K562 (cell line): ENCODE measurements at regions not wholly inside any gene's neighbourhood (a gene's known extent, or its start where the extent isn't known, plus 50 kb on each side); places are given as distances from the start of the nearest gene placed in this dataset.
A peak's percentile ranks its signal among the peaks of the same experiment; 100 is the strongest.

ENCODE experiments used
- ATAC-seq: fragments of 200-7000 bp; cut with Tn5 transposase; 3 replicates; pipeline ENCODE4 v1.9.1; 2020; ENCODE audit warnings: moderate library complexity
- BruUV-seq: library from RNA; stranded (reverse); fragments of 400-500 nt; replicated peaks from 2 replicates; lab custom pipeline; 2021; lab: Mats Ljungman, UMichigan
- CTCF ChIA-PET: fragments of 300-600 bp; formaldehyde crosslinking; extraction: SDS; loops from one replicate; lab custom pipeline; 2021; ENCODE audit warnings: low intra/inter-chr PET ratio; lab: Yijun Ruan, JAX
- POLR2A ChIA-PET: fragments of 300-600, 350-650 bp; sonication (Branson Sonifier 250); formaldehyde crosslinking; extraction: SDS; loops from one replicate; lab custom pipeline; 2021; ENCODE audit warnings: antibody characterized with exemption, inconsistent platforms; lab: Yijun Ruan, JAX
- DNase-seq, 4 experiments: peaks; one replicate each; pipeline versions ENCODE4 v3.0.0 to v3.0.0-alpha.2; 2011 to 2018; ENCODE audit warnings: low spot score in 3 of 4, mixed read lengths in 3 of 4; ENCODE audit errors: extremely low read depth in 1 of 4
- FAIRE-seq: peaks from 2 replicates; lab custom pipeline; 2011; peaks lifted over from hg19 to GRCh38; lab: Jason Lieb, UNC
- H2AFZ ChIP-seq: 2 replicates; pipeline ENCODE4 v1.6.0; 2011; ENCODE audit warnings: low read depth, low read length, control low read depth, inconsistent platforms
- H3K27ac ChIP-seq: fragments of 200-600 bp; 3 replicates; pipeline ENCODE4 v1.8.0; 2011; ENCODE audit warnings: low read depth, mild to moderate bottlenecking, control low read depth, inconsistent platforms, low read length, moderate library complexity, mixed read lengths; ENCODE audit errors: extremely low read depth
- H3K27me3 ChIP-seq, 2 experiments: fragments of 300-600 bp in 1 of 2; 2 replicates in 1 of 2; 3 replicates in 1 of 2; pipeline versions ENCODE4 v1.6.0 to v1.8.0; 2011; ENCODE audit warnings: inconsistent platforms in 2 of 2, low read length in 2 of 2, mild to moderate bottlenecking in 1 of 2, mixed read lengths in 1 of 2, moderate library complexity in 1 of 2; ENCODE audit not compliant: control insufficient read depth in 2 of 2, insufficient read depth in 2 of 2
- H3K36me3 ChIP-seq: fragments of 300-600 bp; 3 replicates; pipeline ENCODE4 v1.8.0; 2011; ENCODE audit warnings: mild to moderate bottlenecking, low read length, inconsistent platforms; ENCODE audit not compliant: control insufficient read depth, insufficient read depth
- H3K4me1 ChIP-seq, 2 experiments: fragments of 200-600 bp in 1 of 2; replicated peaks in 1 of 2; 2 replicates in 1 of 2; 3 replicates in 1 of 2; pipeline versions ENCODE4 v1.5.1 to v1.8.0; 2011; ENCODE audit warnings: inconsistent platforms in 2 of 2, low read length in 2 of 2, mild to moderate bottlenecking in 1 of 2, mixed read lengths in 1 of 2, moderate library complexity in 1 of 2; ENCODE audit not compliant: control insufficient read depth in 2 of 2, insufficient read depth in 2 of 2
- H3K4me2 ChIP-seq: 2 replicates; pipeline ENCODE4 v1.6.1; 2011; ENCODE audit warnings: low read length, control low read depth, inconsistent platforms, mixed read lengths; ENCODE audit not compliant: insufficient read depth
- H3K4me3 ChIP-seq: fragments of 200-600 bp; sonication (generic), shearing (Covaris generic); 2 replicates; pipeline ENCODE4 v1.5.1; 2016; ENCODE audit warnings: control low read depth, inconsistent platforms
- H3K79me2 ChIP-seq: fragments of 200-600 bp; 3 replicates; pipeline ENCODE4 v1.8.0; 2011; ENCODE audit warnings: low read length, inconsistent platforms; ENCODE audit not compliant: control insufficient read depth, insufficient read depth
- H3K9ac ChIP-seq, 2 experiments: 2 replicates each; pipeline versions ENCODE4 v1.6.0 to v1.6.1; 2011; ENCODE audit warnings: low read depth in 2 of 2, low read length in 2 of 2, control low read depth in 1 of 2, inconsistent platforms in 1 of 2, mild to moderate bottlenecking in 1 of 2, mixed read lengths in 1 of 2; ENCODE audit not compliant: insufficient read depth in 1 of 2
- H3K9me1 ChIP-seq: one replicate; pipeline ENCODE4 v1.6.0; 2011; ENCODE audit warnings: inconsistent platforms, mild to moderate bottlenecking, low read length, moderate library complexity; ENCODE audit not compliant: control insufficient read depth, insufficient read depth
- H3K9me3 ChIP-seq: replicated peaks from 2 replicates; pipeline ENCODE4 v1.5.1; 2011; ENCODE audit warnings: low read depth, low read length, inconsistent platforms; ENCODE audit not compliant: control insufficient read depth, insufficient read depth
- H4K20me1 ChIP-seq: replicated peaks from 2 replicates; pipeline ENCODE4 v1.6.1; 2011; ENCODE audit warnings: low read length, inconsistent platforms, mixed read lengths; ENCODE audit not compliant: control insufficient read depth, insufficient read depth
- ARID2 ChIP-seq: fragments of 450-650 bp; IDR thresholded peaks from 2 replicates; pipeline ENCODE4 v1.6.1; 2017; ENCODE audit warnings: antibody characterized with exemption, mild to moderate bottlenecking
- KDM1A ChIP-seq, 2 experiments: fragments of 450-650 bp; IDR thresholded peaks; 2 replicates each; pipeline ENCODE4 v1.6.1; 2016; ENCODE audit warnings: mild to moderate bottlenecking in 2 of 2
- KLF1 ChIP-seq: fragments of 450-650 bp; IDR thresholded peaks from 2 replicates; pipeline ENCODE4 v1.6.1; 2016; ENCODE audit warnings: missing genetic modification characterization, missing compliant biosample characterization
- PRPF4 ChIP-seq: fragments of 200-400 bp; formaldehyde crosslinking; IDR thresholded peaks from one replicate; pipeline ENCODE4 v1.6.1; 2017; ENCODE audit warnings: low read length, low read depth, mild to moderate bottlenecking; ENCODE audit not compliant: insufficient read depth, poor library complexity, severe bottlenecking
- ZNF232 ChIP-seq: sonication (generic); formaldehyde crosslinking; IDR thresholded peaks from 2 replicates; pipeline ENCODE4 v1.8.0; 2022; ENCODE audit warnings: mild to moderate bottlenecking, missing genetic modification reagents
- ZNF586 ChIP-seq: fragments of 450-650 bp; formaldehyde crosslinking; conservative IDR thresholded peaks from 2 replicates; pipeline ENCODE4 v1.4.0; 2020; ENCODE audit warnings: mild to moderate bottlenecking, moderate library complexity
- WGBS: fragments of 100-300 bp; shearing (Covaris generic); methylation state at CpG from one replicate; pipeline ENCODE4 v1.1.6; 2016; ENCODE audit warnings: low coverage, mixed read lengths; ENCODE audit not compliant: insufficient coverage; ENCODE audit errors: missing lambda C conversion rate; 5-methylcytosine and 5-hydroxymethylcytosine counted together
- in situ Hi-C: fragments of 300-500 bp; cut with MboI; formaldehyde crosslinking; loops from 4 replicates; pipeline ENCODE4 v1.15.0; 2018; ENCODE audit warnings: inconsistent platforms, mixed read lengths
- intact Hi-C: fragments of 100-400 bp; cut with micrococcal nuclease; formaldehyde crosslinking; loops from 2 replicates; pipeline ENCODE4 v1.14.2; 2022
- TF ChIP-seq, protein P1 (sequence below): IDR thresholded peaks from 2 replicates; pipeline ENCODE4 v1.6.1; 2016; ENCODE audit warnings: missing genetic modification characterization, missing compliant biosample characterization
- TF ChIP-seq, protein P2 (sequence below): fragments of 450-650 bp; IDR thresholded peaks from 2 replicates; pipeline ENCODE4 v1.6.1; 2017; ENCODE audit warnings: antibody characterized with exemption, mild to moderate bottlenecking

DNA sequence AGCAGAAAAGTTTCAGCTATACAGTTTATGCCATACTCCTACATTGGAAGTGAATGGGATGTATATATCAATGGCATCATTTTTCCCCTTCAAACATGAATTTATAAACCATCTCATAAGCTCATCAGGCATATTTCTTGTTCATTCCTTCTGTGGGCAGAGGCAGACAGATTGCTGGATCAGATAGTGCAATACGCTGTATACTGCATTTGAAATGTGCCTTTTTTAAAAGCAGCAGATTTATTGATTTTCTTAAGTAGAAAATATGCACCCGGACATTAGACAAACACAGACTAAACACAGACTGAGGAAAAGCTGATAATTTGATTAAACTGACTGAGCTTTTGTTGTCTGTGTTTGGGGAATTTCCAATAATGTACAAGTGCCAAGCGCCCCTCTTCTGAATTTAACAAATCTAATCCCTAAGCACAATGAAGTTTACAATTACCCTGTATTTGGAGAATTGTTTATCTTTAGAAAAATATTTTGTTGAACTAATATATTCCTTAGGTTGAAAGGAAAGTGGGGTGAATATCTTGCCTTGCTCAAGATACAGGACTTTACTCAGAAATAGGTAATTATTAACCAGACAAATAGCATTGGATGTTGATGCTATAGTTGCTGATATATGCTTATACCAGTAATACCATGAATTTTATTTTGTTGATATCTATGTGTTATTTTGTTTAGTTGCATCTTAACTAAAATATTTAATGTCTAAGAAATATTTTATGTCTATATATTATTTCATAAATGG lies 566.6 kb upstream of the MEF2C start (continued):
- TF ChIP-seq, protein P1, sequence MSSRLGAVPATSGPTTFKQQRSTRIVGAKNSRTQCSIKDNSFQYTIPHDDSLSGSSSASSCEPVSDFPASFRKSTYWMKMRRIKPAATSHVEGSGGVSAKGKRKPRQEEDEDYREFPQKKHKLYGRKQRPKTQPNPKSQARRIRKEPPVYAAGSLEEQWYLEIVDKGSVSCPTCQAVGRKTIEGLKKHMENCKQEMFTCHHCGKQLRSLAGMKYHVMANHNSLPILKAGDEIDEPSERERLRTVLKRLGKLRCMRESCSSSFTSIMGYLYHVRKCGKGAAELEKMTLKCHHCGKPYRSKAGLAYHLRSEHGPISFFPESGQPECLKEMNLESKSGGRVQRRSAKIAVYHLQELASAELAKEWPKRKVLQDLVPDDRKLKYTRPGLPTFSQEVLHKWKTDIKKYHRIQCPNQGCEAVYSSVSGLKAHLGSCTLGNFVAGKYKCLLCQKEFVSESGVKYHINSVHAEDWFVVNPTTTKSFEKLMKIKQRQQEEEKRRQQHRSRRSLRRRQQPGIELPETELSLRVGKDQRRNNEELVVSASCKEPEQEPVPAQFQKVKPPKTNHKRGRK (tag) = no peak
- no peak for TF ChIP-seq ARID2

DNA sequence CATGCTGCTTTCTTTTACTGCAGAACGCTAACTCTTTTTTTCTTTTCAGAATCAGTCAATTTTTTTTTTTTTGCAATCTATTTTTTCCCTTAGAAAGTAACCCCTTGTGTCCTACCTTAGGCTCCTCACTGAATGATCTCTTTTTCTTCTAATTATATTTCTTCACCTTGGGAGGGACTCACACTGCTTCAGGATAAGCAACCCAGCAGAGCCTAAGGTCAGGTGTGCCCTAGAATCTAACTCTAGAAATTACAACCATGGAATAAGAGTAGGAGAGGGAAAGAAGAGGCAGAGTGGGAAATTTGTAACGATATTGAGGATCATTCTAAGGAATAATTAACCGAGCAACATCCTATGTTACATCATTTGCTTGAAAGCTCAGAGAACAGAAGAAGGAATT lies 564.0 kb upstream of the MEF2C start:
- Histone ChIP-seq H3K4me3 (no peak overlapping the region), H3K36me3 (no peaks in the 10 kb centered on the region), H3K79me2 (no peaks in the 10 kb centered on the region), H3K4me1 (peaks cover 0 to 10% of the 10 kb centered on the region in 2 experiments; a peak in 4 of 5 replicates), H3K27me3 (no peaks in the 10 kb centered on the region), H3K4me2 (no peak overlapping the region), H3K9ac (no peak overlapping the region), H3K27ac (no peak overlapping the region), H4K20me1 (no peaks in the 10 kb centered on the region), H3K9me1 (no peaks in the 10 kb centered on the region), H2AFZ (peak overlapping the region; percentile 43), H3K9me3 (no peaks in the 10 kb centered on the region)
- DNase-seq (no peak), ATAC-seq (no peak), FAIRE-seq (peak; percentile 55)
- BruUV-seq = no TSS peak
- intact Hi-C loops (no loop called here), in situ Hi-C loops (no loop called here)
- CTCF ChIA-PET = no interaction called here
- 21% methylated on average over 3 of the region's 3 CpGs for WGBS
- TF ChIP-seq PRPF4 (no peak), ZNF586 (CRISPR knock-in tag) (no peak), KDM1A (IDR thresholded peaks at IDR 0.05) (no peak), KLF1 (tag) (no peak), ZNF232 (no peak)
- TF ChIP-seq, protein P2, sequence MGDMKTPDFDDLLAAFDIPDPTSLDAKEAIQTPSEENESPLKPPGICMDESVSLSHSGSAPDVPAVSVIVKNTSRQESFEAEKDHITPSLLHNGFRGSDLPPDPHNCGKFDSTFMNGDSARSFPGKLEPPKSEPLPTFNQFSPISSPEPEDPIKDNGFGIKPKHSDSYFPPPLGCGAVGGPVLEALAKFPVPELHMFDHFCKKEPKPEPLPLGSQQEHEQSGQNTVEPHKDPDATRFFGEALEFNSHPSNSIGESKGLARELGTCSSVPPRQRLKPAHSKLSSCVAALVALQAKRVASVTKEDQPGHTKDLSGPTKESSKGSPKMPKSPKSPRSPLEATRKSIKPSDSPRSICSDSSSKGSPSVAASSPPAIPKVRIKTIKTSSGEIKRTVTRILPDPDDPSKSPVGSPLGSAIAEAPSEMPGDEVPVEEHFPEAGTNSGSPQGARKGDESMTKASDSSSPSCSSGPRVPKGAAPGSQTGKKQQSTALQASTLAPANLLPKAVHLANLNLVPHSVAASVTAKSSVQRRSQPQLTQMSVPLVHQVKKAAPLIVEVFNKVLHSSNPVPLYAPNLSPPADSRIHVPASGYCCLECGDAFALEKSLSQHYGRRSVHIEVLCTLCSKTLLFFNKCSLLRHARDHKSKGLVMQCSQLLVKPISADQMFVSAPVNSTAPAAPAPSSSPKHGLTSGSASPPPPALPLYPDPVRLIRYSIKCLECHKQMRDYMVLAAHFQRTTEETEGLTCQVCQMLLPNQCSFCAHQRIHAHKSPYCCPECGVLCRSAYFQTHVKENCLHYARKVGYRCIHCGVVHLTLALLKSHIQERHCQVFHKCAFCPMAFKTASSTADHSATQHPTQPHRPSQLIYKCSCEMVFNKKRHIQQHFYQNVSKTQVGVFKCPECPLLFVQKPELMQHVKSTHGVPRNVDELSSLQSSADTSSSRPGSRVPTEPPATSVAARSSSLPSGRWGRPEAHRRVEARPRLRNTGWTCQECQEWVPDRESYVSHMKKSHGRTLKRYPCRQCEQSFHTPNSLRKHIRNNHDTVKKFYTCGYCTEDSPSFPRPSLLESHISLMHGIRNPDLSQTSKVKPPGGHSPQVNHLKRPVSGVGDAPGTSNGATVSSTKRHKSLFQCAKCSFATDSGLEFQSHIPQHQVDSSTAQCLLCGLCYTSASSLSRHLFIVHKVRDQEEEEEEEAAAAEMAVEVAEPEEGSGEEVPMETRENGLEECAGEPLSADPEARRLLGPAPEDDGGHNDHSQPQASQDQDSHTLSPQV = no peak
- POLR2A ChIA-PET = no interaction called here
